ENCODE measurements at regions not wholly inside any gene's neighbourhood (a gene's known extent, or its start where the extent isn't known, plus 50 kb on each side); places are given as distances from the start of the nearest gene placed in this dataset.

DNA sequence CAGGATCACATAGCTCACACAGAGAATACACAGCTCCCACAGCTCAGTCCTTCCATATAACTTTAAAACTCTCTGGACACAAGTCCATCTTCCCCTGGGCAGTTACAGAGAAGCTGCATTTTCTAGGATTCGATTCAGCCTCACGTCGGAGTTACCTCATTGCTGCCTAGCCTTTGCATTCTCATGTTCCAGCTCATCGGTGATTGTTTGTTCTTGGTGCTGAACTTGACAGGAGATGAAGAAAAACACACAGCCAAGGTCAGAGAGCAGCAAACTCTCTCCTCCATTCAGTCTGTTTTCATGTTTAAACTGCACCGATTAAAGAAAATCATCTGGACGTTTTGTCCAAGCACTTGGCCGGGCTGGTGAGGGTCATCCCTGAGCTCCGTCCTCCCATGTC is 375.5 kb upstream of the CFAP20DC start:
- CTCF ChIA-PET, result interaction anchor here (1.2 kb wide), 2 partner anchors 432 to 601 kb away, joined by 4 to 5 read pairs; no protein-coding TSS in a partner anchor

DNA sequence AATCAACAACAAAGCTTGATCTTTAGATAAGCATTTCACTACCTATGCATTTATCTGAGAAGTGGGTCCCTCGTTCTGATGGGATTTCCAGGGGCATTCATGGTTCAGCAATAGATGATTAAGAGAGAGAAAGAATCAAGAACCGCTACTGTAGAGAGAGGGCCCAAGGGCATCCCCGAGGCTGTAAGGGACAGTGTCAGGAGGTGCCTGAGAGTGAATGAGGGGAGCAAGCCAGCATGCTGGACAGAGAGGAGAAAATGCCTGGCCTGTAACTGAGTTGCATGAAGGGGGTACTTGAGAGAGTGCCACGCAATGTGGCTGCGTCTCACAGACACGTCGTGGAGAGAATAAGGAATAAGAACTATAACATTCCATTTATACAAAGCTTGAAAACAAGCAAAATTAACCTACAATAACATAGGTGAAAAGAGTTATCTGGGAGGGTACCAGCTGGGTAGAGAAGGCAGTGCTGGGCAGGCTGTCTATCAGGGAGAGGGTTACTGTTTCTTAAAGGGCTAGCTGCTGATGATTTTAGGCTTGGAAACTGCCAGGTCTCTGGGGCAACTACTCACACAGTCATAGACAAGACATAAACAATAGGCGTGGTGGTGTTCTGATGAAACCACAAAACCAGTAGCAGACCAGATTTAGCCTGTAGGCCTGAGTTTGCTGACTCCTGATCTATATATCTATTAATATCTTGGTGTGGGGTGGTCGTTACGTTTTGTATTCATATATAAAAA is 374.6 kb upstream of the CFAP20DC start:
- H3K4me3 ChIP-seq (ENCODE audit: low read depth, low read length), result no peak overlapping the region

More for the DNA sequence above, 375.5 kb upstream of the CFAP20DC start:
- DNase-seq (ENCODE audit: low read depth, low spot score), result peak; percentile 82
- POLR2A ChIA-PET, result interaction anchor here (0.9 to 3.8 kb wide), 6 partner anchors 8 to 216 kb away, joined by 3 to 24 read pairs (median 3); no protein-coding TSS in a partner anchor
- H3K27ac ChIP-seq (ENCODE audit: low read depth, low read length), result peak overlapping the region; percentile 94
- no peaks in the 10 kb centered on the region for H3K9me3 ChIP-seq (ENCODE audit: control insufficient read depth, insufficient read depth, low read length)
- H3K4me3 ChIP-seq (ENCODE audit: low read depth, low read length), result no peak overlapping the region; the same call in 1 of the 2 replicates
- TF ChIP-seq CTCF (IDR thresholded peaks at IDR 0.05; ENCODE audit: low read depth, low read length), result no peak
- H3K27me3 ChIP-seq (ENCODE audit: control insufficient read depth, insufficient read depth, low read length), result no peaks in the 10 kb centered on the region

GRCh38 chr3:59423707-59424106 is 373.9 kb upstream of the CFAP20DC start:
- Histone ChIP-seq H3K9me3 (ENCODE audit: control insufficient read depth, insufficient read depth, low read length) (no peaks in the 10 kb centered on the region), H3K27me3 (ENCODE audit: control insufficient read depth, insufficient read depth, low read length) (no peaks in the 10 kb centered on the region), H3K27ac (ENCODE audit: low read depth, low read length) (no peak overlapping the region), H3K4me3 (ENCODE audit: low read depth, low read length) (no peak overlapping the region)
- ChIA-PET CTCF (no interaction called here), POLR2A (no interaction called here)
- no peak for TF ChIP-seq CTCF (IDR thresholded peaks at IDR 0.05; ENCODE audit: low read depth, low read length)
- no peak for DNase-seq (ENCODE audit: low read depth, low spot score)

More for the DNA sequence above, 374.6 kb upstream of the CFAP20DC start:
- DNase-seq (ENCODE audit: low read depth, low spot score), result peak; percentile 69
- Histone ChIP-seq H3K9me3 (ENCODE audit: control insufficient read depth, insufficient read depth, low read length) (no peaks in the 10 kb centered on the region), H3K27ac (ENCODE audit: low read depth, low read length) (no peak overlapping the region), H3K27me3 (ENCODE audit: control insufficient read depth, insufficient read depth, low read length) (no peaks in the 10 kb centered on the region)
- CTCF ChIA-PET, result interaction anchor here (1.2 kb wide), 1 partner anchor 433 kb away, joined by 4 read pairs; no protein-coding TSS in a partner anchor
- no peak for TF ChIP-seq CTCF (IDR thresholded peaks at IDR 0.05; ENCODE audit: low read depth, low read length)
- POLR2A ChIA-PET, result interaction anchor here (1.3 to 3.8 kb wide), 2 partner anchors 9 to 178 kb away, joined by 3 to 24 read pairs; no protein-coding TSS in a partner anchor

- H3K27ac ChIP-seq (ENCODE audit: low read depth, low read length), result no peak overlapping the region
- H3K4me3 ChIP-seq (ENCODE audit: low read depth, low read length), result no peak overlapping the region
- TF ChIP-seq CTCF (IDR thresholded peaks at IDR 0.05; ENCODE audit: low read depth, low read length), result no peak
- H3K27me3 ChIP-seq (ENCODE audit: control insufficient read depth, insufficient read depth, low read length), result no peaks in the 10 kb centered on the region
- no peak for DNase-seq (ENCODE audit: low read depth, low spot score)
- ChIA-PET POLR2A (no interaction called here), CTCF (no interaction called here)
- H3K9me3 ChIP-seq (ENCODE audit: control insufficient read depth, insufficient read depth, low read length), result no peaks in the 10 kb centered on the region
Measured at GRCh38 chr3:59422312-59422711, 372.5 kb upstream of the CFAP20DC start.

DNA sequence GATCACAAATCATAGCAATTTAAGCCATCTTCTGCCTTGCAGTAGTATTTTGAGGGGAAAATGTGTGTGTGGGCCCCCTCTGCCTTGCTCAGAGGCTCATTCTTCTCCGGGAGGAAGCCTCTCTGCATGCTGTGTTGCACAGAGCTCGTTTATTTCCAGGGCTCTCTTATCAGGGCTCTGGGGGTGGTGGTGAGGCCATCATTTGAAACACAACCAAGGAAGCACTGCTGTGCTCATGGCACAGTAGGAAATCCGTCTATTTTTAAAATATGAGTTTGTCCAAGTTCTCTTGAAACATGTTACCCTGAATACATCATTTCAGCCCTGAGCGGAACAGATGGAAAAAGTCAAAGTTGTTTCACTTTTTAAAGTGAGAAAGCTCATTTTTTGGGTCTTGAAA is 369.0 kb upstream of the CFAP20DC start:
- no peaks in the 10 kb centered on the region for H3K27me3 ChIP-seq (ENCODE audit: control insufficient read depth, insufficient read depth, low read length)
- TF ChIP-seq CTCF (IDR thresholded peaks at IDR 0.05; ENCODE audit: low read depth, low read length), result no peak
- H3K27ac ChIP-seq (ENCODE audit: low read depth, low read length), result no peak overlapping the region
- CTCF ChIA-PET, result no interaction called here
- no peak for DNase-seq (ENCODE audit: low read depth, low spot score)
- POLR2A ChIA-PET, result no interaction called here
- no peak overlapping the region for H3K4me3 ChIP-seq (ENCODE audit: low read depth, low read length)
- H3K9me3 ChIP-seq (ENCODE audit: control insufficient read depth, insufficient read depth, low read length), result no peaks in the 10 kb centered on the region
